Liver (tissue), 3 donors: ENCODE measurements at regions not wholly inside any gene's neighbourhood (a gene's known extent, or its start where the extent isn't known, plus 50 kb on each side); places are given as distances from the start of the nearest gene placed in this dataset.

Source experiments
- ATF3 ChIP-seq: IDR thresholded peaks from 2 replicates; pipeline ENCODE4 v1.6.1; 2016; ENCODE audit warnings: antibody characterized with exemption
- CTCF ChIP-seq: fragments of 150-350 bp; IDR thresholded peaks from 2 replicates; pipeline ENCODE4 v1.5.1; 2017; ENCODE audit warnings: improper control_type of control experiment, low read depth, low read length; ENCODE audit not compliant: missing input control
- FOXA1 ChIP-seq: IDR thresholded peaks from 2 replicates; pipeline ENCODE4 v1.6.1; 2016; ENCODE audit warnings: antibody characterized with exemption
- GABPA ChIP-seq, 2 donors: IDR thresholded peaks in 1 of 2; conservative IDR thresholded peaks in 1 of 2; 2 replicates each; pipeline ENCODE4 v1.6.1; 2016; ENCODE audit warnings: antibody characterized with exemption in 2 of 2, mild to moderate bottlenecking in 1 of 2, moderate library complexity in 1 of 2
- JUND ChIP-seq, 2 donors: IDR thresholded peaks; 2 replicates each; pipeline ENCODE4 v1.6.1; 2016; ENCODE audit warnings: antibody characterized with exemption in 2 of 2
- MAX ChIP-seq: IDR thresholded peaks from 2 replicates; pipeline ENCODE4 v1.6.1; 2016; ENCODE audit warnings: antibody characterized with exemption
- RAD21 ChIP-seq, 2 donors: IDR thresholded peaks; 2 replicates each; pipeline ENCODE4 v1.6.1; 2016; ENCODE audit warnings: antibody characterized with exemption in 2 of 2, mild to moderate bottlenecking in 2 of 2
- REST ChIP-seq: IDR thresholded peaks from 2 replicates; pipeline ENCODE4 v1.6.1; 2016; ENCODE audit warnings: antibody characterized with exemption, mild to moderate bottlenecking
- RXRA ChIP-seq, 2 donors: IDR thresholded peaks; 2 replicates each; pipeline ENCODE4 v1.6.1; 2017 to 2018; ENCODE audit warnings: antibody characterized with exemption in 2 of 2, mild to moderate bottlenecking in 1 of 2
- SP1 ChIP-seq: IDR thresholded peaks from 2 replicates; pipeline ENCODE4 v1.6.1; 2018; ENCODE audit warnings: antibody characterized with exemption, mild to moderate bottlenecking
- TAF1 ChIP-seq: conservative IDR thresholded peaks from 2 replicates; pipeline ENCODE4 v1.6.1; 2016; ENCODE audit warnings: antibody characterized with exemption, mild to moderate bottlenecking
- YY1 ChIP-seq: IDR thresholded peaks from 2 replicates; pipeline ENCODE4 v1.6.1; 2016; ENCODE audit warnings: antibody characterized with exemption, mild to moderate bottlenecking
- ZBTB33 ChIP-seq: IDR thresholded peaks from 2 replicates; pipeline ENCODE4 v1.6.1; 2016; ENCODE audit warnings: antibody characterized with exemption
- donor health status: healthy.
- donor health status: healthy.

- TF ChIP-seq REST (no peak), CTCF (no peak), GABPA (IDR thresholded peaks at IDR 0.05 in 1 of 2, conservative IDR thresholded peaks at IDR 0.05 in 1 of 2) (no peak), JUND (IDR thresholded peaks at IDR 0.05) (no peak), YY1 (no peak), ZBTB33 (no peak), RAD21 (IDR thresholded peaks at IDR 0.05) (no peak), RXRA (IDR thresholded peaks at IDR 0.05) (no peak), ATF3 (no peak), TAF1 (no peak), FOXA1 (no peak), MAX (no peak), SP1 (no peak)
Measured at GRCh38 chr5:3335301-3335700, 260.3 kb upstream of the IRX1 start.
